Neural progenitor cell (in vitro differentiated cells): ENCODE measurements at regions not wholly inside any gene's neighbourhood (a gene's known extent, or its start where the extent isn't known, plus 50 kb on each side); places are given as distances from the start of the nearest gene placed in this dataset.

Source experiments
- DNase-seq: peaks from one replicate; pipeline ENCODE4 v3.0.0-alpha.2; 2016; ENCODE audit warnings: low spot score
- H2AFZ ChIP-seq: fragments of 200-600 bp; sonication (generic); replicated peaks from 2 replicates; pipeline ENCODE4 v1.6.1; 2016; ENCODE audit warnings: antibody characterized with exemption
- H3F3A ChIP-seq: fragments of 200-600 bp; sonication (generic); 2 replicates; pipeline ENCODE4 v1.6.1; 2016; ENCODE audit warnings: antibody characterized with exemption, low read depth
- H3K27ac ChIP-seq: fragments of 200-600 bp; sonication (generic); 2 replicates; pipeline ENCODE4 v1.5.1; 2016; ENCODE audit warnings: mild to moderate bottlenecking
- H3K27me3 ChIP-seq: fragments of 200-600 bp; sonication (generic); 2 replicates; pipeline ENCODE4 v1.6.1; 2016; ENCODE audit warnings: mild to moderate bottlenecking, moderate library complexity
- H3K36me3 ChIP-seq: fragments of 200-600 bp; sonication (generic); 2 replicates; pipeline ENCODE4 v1.5.1; 2016
- H3K4me1 ChIP-seq: fragments of 200-600 bp; sonication (generic); 2 replicates; pipeline ENCODE4 v1.6.1; 2016; ENCODE audit warnings: mixed run types
- H3K4me2 ChIP-seq: fragments of 200-600 bp; sonication (generic); 2 replicates; pipeline ENCODE4 v1.6.1; 2016
- H3K4me3 ChIP-seq: fragments of 200-600 bp; sonication (generic); 2 replicates; pipeline ENCODE4 v1.5.1; 2016
- H3K79me2 ChIP-seq: fragments of 200-600 bp; sonication (generic); 2 replicates; pipeline ENCODE4 v1.6.1; 2016; ENCODE audit warnings: low read depth
- H3K9ac ChIP-seq: fragments of 200-600 bp; sonication (generic); 2 replicates; pipeline ENCODE4 v1.6.1; 2016
- H3K9me3 ChIP-seq: fragments of 200-600 bp; sonication (generic); 2 replicates; pipeline ENCODE4 v1.5.1; 2016; ENCODE audit warnings: low read depth
- H4K20me1 ChIP-seq: fragments of 200-600 bp; sonication (generic); 2 replicates; pipeline ENCODE4 v1.6.1; 2016; ENCODE audit warnings: low read depth
- H3K27ac Mint-ChIP-seq: 3 replicates; pipeline ENCODE4 v1.8.0; 2021; ENCODE audit warnings: mixed read lengths
- H3K27me3 Mint-ChIP-seq: 2 replicates; pipeline ENCODE4 v1.8.0; 2022; ENCODE audit warnings: low read depth, mild to moderate bottlenecking, inconsistent platforms, moderate library complexity, mixed read lengths; ENCODE audit not compliant: insufficient read depth
- H3K36me3 Mint-ChIP-seq: 3 replicates; pipeline ENCODE4 v1.8.0; 2021; ENCODE audit warnings: mixed read lengths
- H3K4me1 Mint-ChIP-seq: 3 replicates; pipeline ENCODE4 v1.8.0; 2021; ENCODE audit warnings: mixed read lengths
- H3K4me3 Mint-ChIP-seq: 3 replicates; pipeline ENCODE4 v1.8.0; 2021; ENCODE audit warnings: mild to moderate bottlenecking, moderate library complexity, mixed read lengths
- H3K9me3 Mint-ChIP-seq: 3 replicates; pipeline ENCODE4 v1.8.0; 2020; ENCODE audit warnings: mixed read lengths
- CTCF ChIP-seq: fragments of 200-600 bp; sonication (generic); IDR thresholded peaks from 2 replicates; pipeline ENCODE4 v1.5.1; 2017; ENCODE audit warnings: antibody characterized with exemption, mild to moderate bottlenecking
- EZH2 ChIP-seq: fragments of 200-600 bp; sonication (generic); IDR thresholded peaks from 2 replicates; pipeline ENCODE4 v1.6.1; 2017; ENCODE audit warnings: antibody characterized with exemption, mild to moderate bottlenecking, moderate library complexity
- EZH2phosphoT487 ChIP-seq: fragments of 200-600 bp; sonication (generic); IDR thresholded peaks from 2 replicates; pipeline ENCODE4 v1.6.1; 2017; ENCODE audit warnings: antibody characterized with exemption

- Histone ChIP-seq H3F3A (no peaks in the 10 kb centered on the region), H3K9ac (no peak overlapping the region), H3K36me3 (no peaks in the 10 kb centered on the region), H3K9me3 (no peaks in the 10 kb centered on the region), H4K20me1 (no peaks in the 10 kb centered on the region), H2AFZ (no peak overlapping the region), H3K27ac (no peak overlapping the region), H3K27me3 (peaks cover 8% of the 10 kb centered on the region), H3K4me3 (no peak overlapping the region), H3K4me2 (no peak overlapping the region), H3K79me2 (no peaks in the 10 kb centered on the region), H3K4me1 (no peaks in the 10 kb centered on the region)
- no peak for DNase-seq
- Mint-ChIP-seq H3K4me1 (no peaks in the 10 kb centered on the region), H3K27ac (no peak overlapping the region), H3K4me3 (no peak overlapping the region), H3K9me3 (peaks cover 4% of the 10 kb centered on the region), H3K36me3 (no peaks in the 10 kb centered on the region), H3K27me3 (peaks cover 17% of the 10 kb centered on the region)
- TF ChIP-seq EZH2, result no peak
Measured at GRCh38 chr5:38197118-38197517, 61.2 kb upstream of the EGFLAM start.

DNA sequence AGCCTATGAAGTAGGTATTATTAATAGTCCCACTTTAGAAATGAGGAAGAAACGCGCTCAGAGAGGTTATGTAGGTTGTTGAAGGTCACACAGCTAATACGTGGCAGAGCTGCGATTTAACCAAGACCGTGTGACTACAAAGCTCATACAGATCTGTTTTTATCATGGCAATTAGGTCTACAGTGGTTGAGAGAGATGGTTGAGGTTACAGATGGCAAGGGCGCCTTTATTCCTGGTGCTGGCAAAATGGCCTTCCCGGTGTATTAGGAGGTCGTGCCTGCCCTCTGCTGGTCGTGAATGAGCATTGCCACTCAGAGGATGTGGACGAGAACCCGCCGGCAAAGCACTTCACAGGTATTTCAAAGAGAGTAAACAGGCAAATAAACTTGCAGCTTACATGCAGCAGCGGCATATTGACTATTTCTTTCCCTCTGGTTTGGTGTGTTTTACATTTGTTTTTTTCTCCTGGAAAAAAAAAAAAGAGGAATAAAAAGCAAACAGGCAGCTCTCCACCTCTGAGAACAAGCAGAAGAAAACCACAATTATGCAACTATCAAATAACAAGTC lies 65.3 kb upstream of the EGFLAM start:
- TF ChIP-seq EZH2, result no peak
- peak; percentile 92 for TF ChIP-seq CTCF
- no peak for TF ChIP-seq EZH2phosphoT487
- no peaks in the 10 kb centered on the region for H3K9me3 Mint-ChIP-seq
- peak; percentile 80 for DNase-seq
- H2AFZ ChIP-seq, result no peak overlapping the region
- H3K27me3 ChIP-seq, result peaks cover 8% of the 10 kb centered on the region
- H3K9me3 ChIP-seq, result no peaks in the 10 kb centered on the region
- no peaks in the 10 kb centered on the region for H4K20me1 ChIP-seq
- no peaks in the 10 kb centered on the region for H3K4me1 ChIP-seq
- no peaks in the 10 kb centered on the region for H3K79me2 ChIP-seq
- H3K27ac Mint-ChIP-seq, result no peak overlapping the region
- H3K9ac ChIP-seq, result no peak overlapping the region
- H3K4me3 Mint-ChIP-seq, result no peak overlapping the region
- no peaks in the 10 kb centered on the region for H3K36me3 ChIP-seq
- H3F3A ChIP-seq, result no peaks in the 10 kb centered on the region
- no peaks in the 10 kb centered on the region for H3K36me3 Mint-ChIP-seq
- no peak overlapping the region for H3K27ac ChIP-seq
- peaks cover 20% of the 10 kb centered on the region for H3K27me3 Mint-ChIP-seq
- no peak overlapping the region for H3K4me2 ChIP-seq
- H3K4me1 Mint-ChIP-seq, result no peaks in the 10 kb centered on the region
- no peak overlapping the region for H3K4me3 ChIP-seq

GRCh38 chr5:38191693-38192092 lies 66.7 kb upstream of the EGFLAM start:
- Histone ChIP-seq H3K4me3 (no peak overlapping the region), H3K27ac (no peak overlapping the region), H3F3A (no peaks in the 10 kb centered on the region), H3K27me3 (peaks cover 8% of the 10 kb centered on the region), H4K20me1 (no peaks in the 10 kb centered on the region), H3K4me1 (no peaks in the 10 kb centered on the region), H3K4me2 (no peak overlapping the region), H3K79me2 (no peaks in the 10 kb centered on the region), H3K36me3 (no peaks in the 10 kb centered on the region), H2AFZ (no peak overlapping the region), H3K9ac (no peak overlapping the region), H3K9me3 (no peaks in the 10 kb centered on the region)
- no peak for TF ChIP-seq EZH2phosphoT487
- TF ChIP-seq CTCF, result no peak
- TF ChIP-seq EZH2, result no peak
- Mint-ChIP-seq H3K27ac (no peak overlapping the region), H3K4me1 (no peaks in the 10 kb centered on the region), H3K4me3 (no peak overlapping the region), H3K27me3 (peaks cover 20% of the 10 kb centered on the region), H3K9me3 (no peaks in the 10 kb centered on the region), H3K36me3 (no peaks in the 10 kb centered on the region)
- DNase-seq, result no peak

- no peaks in the 10 kb centered on the region for H3K4me1 ChIP-seq
- no peaks in the 10 kb centered on the region for H3K36me3 Mint-ChIP-seq
- H3K27me3 Mint-ChIP-seq, result peaks cover 16% of the 10 kb centered on the region
- H2AFZ ChIP-seq, result no peak overlapping the region
- no peaks in the 10 kb centered on the region for H3K9me3 ChIP-seq
- H3F3A ChIP-seq, result no peaks in the 10 kb centered on the region
- no peaks in the 10 kb centered on the region for H3K79me2 ChIP-seq
- no peaks in the 10 kb centered on the region for H3K4me1 Mint-ChIP-seq
- no peak overlapping the region for H3K27ac ChIP-seq
- H4K20me1 ChIP-seq, result no peaks in the 10 kb centered on the region
- no peaks in the 10 kb centered on the region for H3K9me3 Mint-ChIP-seq
- no peaks in the 10 kb centered on the region for H3K36me3 ChIP-seq
- no peak overlapping the region for H3K9ac ChIP-seq
- no peak overlapping the region for H3K4me2 ChIP-seq
- DNase-seq, result no peak
- no peak overlapping the region for H3K27ac Mint-ChIP-seq
- peaks cover 8% of the 10 kb centered on the region for H3K27me3 ChIP-seq
- no peak overlapping the region for H3K4me3 Mint-ChIP-seq
- no peak for TF ChIP-seq CTCF
- no peak for TF ChIP-seq EZH2phosphoT487
- TF ChIP-seq EZH2, result no peak
- no peak overlapping the region for H3K4me3 ChIP-seq
Measured at GRCh38 chr5:38190111-38190510, 68.2 kb upstream of the EGFLAM start.
